HepG2 (cell line): ENCODE measurements at regions not wholly inside any gene's neighbourhood (a gene's known extent, or its start where the extent isn't known, plus 50 kb on each side); places are given as distances from the start of the nearest gene placed in this dataset.

Experiments
- ATAC-seq: fragments of 200-7000 bp; cut with Tn5 transposase; 3 replicates; pipeline ENCODE4 v1.9.1; 2020; ENCODE audit warnings: mild to moderate bottlenecking, moderate library complexity
- BruUV-seq: library from RNA; stranded (reverse); fragments of 400-500 nt; replicated peaks from 2 replicates; lab custom pipeline; 2021; lab: Mats Ljungman, UMichigan
- CTCF ChIA-PET: fragments of 300-600 bp; formaldehyde crosslinking; extraction: SDS; loops from one replicate; lab custom pipeline; 2021; ENCODE audit warnings: low total read pairs, inconsistent platforms, low intra/inter-chr PET ratio; lab: Yijun Ruan, JAX
- POLR2A ChIA-PET: fragments of 350-600 bp; sonication (Branson Sonifier 250); formaldehyde crosslinking; loops from one replicate; lab custom pipeline; 2020; ENCODE audit warnings: antibody characterized with exemption, inconsistent platforms; lab: Yijun Ruan, JAX
- DNase-seq: peaks from one replicate; pipeline ENCODE4 v3.0.0-alpha.2; 2015; ENCODE audit warnings: low spot score
- FAIRE-seq: peaks from 3 replicates; lab custom pipeline; 2011; peaks lifted over from hg19 to GRCh38; lab: Jason Lieb, UNC
- H2AFZ ChIP-seq: one replicate; pipeline ENCODE4 v1.6.1; 2011; ENCODE audit warnings: low read length, inconsistent platforms
- H3K27ac ChIP-seq: fragments of 300-600 bp; 3 replicates; pipeline ENCODE4 v1.8.0; 2011; ENCODE audit warnings: mixed run types, mild to moderate bottlenecking, mixed read lengths, low read length, inconsistent platforms; ENCODE audit not compliant: insufficient read depth; ENCODE audit errors: extremely low read length
- H3K27me3 ChIP-seq, 2 experiments: fragments of 200-600 bp in 1 of 2; 2 replicates in 1 of 2; 3 replicates in 1 of 2; pipeline versions ENCODE4 v1.6.0 to v1.8.0; 2011; ENCODE audit warnings: low read length in 2 of 2, mild to moderate bottlenecking in 2 of 2, moderate library complexity in 2 of 2, inconsistent platforms in 1 of 2; ENCODE audit not compliant: insufficient read depth in 2 of 2, control insufficient read depth in 1 of 2
- H3K36me3 ChIP-seq, 2 experiments: fragments of 200-600 bp in 1 of 2; replicated peaks in 1 of 2; 2 replicates in 1 of 2; 3 replicates in 1 of 2; pipeline versions ENCODE4 v1.5.1 to v1.8.0; 2011; ENCODE audit warnings: low read length in 2 of 2, inconsistent platforms in 1 of 2; ENCODE audit not compliant: insufficient read depth in 2 of 2, control insufficient read depth in 1 of 2
- H3K4me1 ChIP-seq: 2 replicates; pipeline ENCODE4 v1.5.1; 2012; ENCODE audit warnings: low read length, inconsistent platforms; ENCODE audit not compliant: insufficient read depth
- H3K4me2 ChIP-seq: 2 replicates; pipeline ENCODE4 v1.6.0; 2011; ENCODE audit warnings: low read depth, low read length, inconsistent platforms
- H3K4me3 ChIP-seq, 3 experiments: fragments of 200-600 bp in 1 of 3; sonication (generic), shearing (Covaris generic) in 1 of 3; replicated peaks in 1 of 3; 2 replicates each; pipeline ENCODE4 v1.5.1; 2011 to 2016; ENCODE audit warnings: low read length in 3 of 3, inconsistent platforms in 2 of 3, low read depth in 2 of 3, mild to moderate bottlenecking in 2 of 3, control low read depth in 1 of 3, mixed read lengths in 1 of 3; ENCODE audit not compliant: insufficient read depth in 1 of 3
- H3K79me2 ChIP-seq: one replicate; pipeline ENCODE4 v1.6.1; 2011; ENCODE audit warnings: low read length, inconsistent platforms; ENCODE audit not compliant: insufficient read depth
- H3K9ac ChIP-seq: 2 replicates; pipeline ENCODE4 v1.6.0; 2011; ENCODE audit warnings: mild to moderate bottlenecking, low read depth, low read length, inconsistent platforms; ENCODE audit not compliant: insufficient read depth
- H3K9me3 ChIP-seq: 2 replicates; pipeline ENCODE4 v1.5.1; 2012; ENCODE audit warnings: mild to moderate bottlenecking, low read length
- H4K20me1 ChIP-seq: 2 replicates; pipeline ENCODE4 v1.6.0; 2011; ENCODE audit warnings: inconsistent platforms, mild to moderate bottlenecking, low read length, moderate library complexity; ENCODE audit not compliant: insufficient read depth
- AKAP8 ChIP-seq: sonication (generic); formaldehyde crosslinking; IDR thresholded peaks from 2 replicates; pipeline ENCODE4 v1.5.1; 2020; ENCODE audit warnings: mild to moderate bottlenecking, missing genetic modification reagents
- DPF2 ChIP-seq: sonication (generic); formaldehyde crosslinking; IDR thresholded peaks from 2 replicates; pipeline ENCODE4 v1.4.0; 2020; ENCODE audit warnings: mild to moderate bottlenecking, low read depth, missing genetic modification reagents, borderline replicate concordance
- FLYWCH1 ChIP-seq: sonication (generic); formaldehyde crosslinking; IDR thresholded peaks from 2 replicates; pipeline ENCODE4 v1.8.1; 2023; ENCODE audit warnings: mild to moderate bottlenecking, missing genetic modification reagents
- GABPA ChIP-seq, 2 experiments: IDR thresholded peaks; 2 replicates each; pipeline ENCODE4 v1.6.1; 2011 to 2016; ENCODE audit warnings: low read depth in 2 of 2, low read length in 1 of 2, missing biosample characterization in 1 of 2, missing genetic modification characterization in 1 of 2
- GFI1 ChIP-seq: sonication (generic); formaldehyde crosslinking; IDR thresholded peaks from 2 replicates; pipeline ENCODE4 v1.5.0; 2020; ENCODE audit warnings: missing genetic modification reagents, mild to moderate bottlenecking, borderline replicate concordance
- PHF20 ChIP-seq: sonication (generic); formaldehyde crosslinking; IDR thresholded peaks from 2 replicates; pipeline ENCODE4 v1.5.0; 2020; ENCODE audit warnings: mild to moderate bottlenecking, missing genetic modification reagents
- POLR2A ChIP-seq, 2 experiments: IDR thresholded peaks; 2 replicates each; pipeline ENCODE4 v1.6.1; 2011; ENCODE audit warnings: low read depth in 2 of 2, low read length in 2 of 2, mild to moderate bottlenecking in 1 of 2, moderate library complexity in 1 of 2; ENCODE audit not compliant: insufficient read depth in 1 of 2
- RORA ChIP-seq: sonication (generic); formaldehyde crosslinking; IDR thresholded peaks from 2 replicates; pipeline ENCODE4 v1.5.0; 2020; ENCODE audit warnings: mild to moderate bottlenecking, missing genetic modification reagents, moderate library complexity
- U2AF1 ChIP-seq: fragments of 200-400 bp; formaldehyde crosslinking; optimal IDR thresholded peaks from 2 replicates; pipeline ENCODE3; 2017; ENCODE audit warnings: mild to moderate bottlenecking, low read depth, low read length
- ZUFSP ChIP-seq: sonication (generic); formaldehyde crosslinking; IDR thresholded peaks from 2 replicates; pipeline ENCODE4 v1.9.0; 2021; ENCODE audit warnings: missing genetic modification reagents, mild to moderate bottlenecking, borderline replicate concordance
- WGBS: methylation state at CpG from one replicate; pipeline ENCODE4 v1.1.6; 2017; ENCODE audit warnings: low lambda C conversion rate; 5-methylcytosine and 5-hydroxymethylcytosine counted together
- in situ Hi-C: cut with HindIII; loops from 2 replicates; pipeline ENCODE4 v1.10.0; 2017; ENCODE audit warnings: low pct_unique_long_range_greater_than_20kb; ENCODE audit not compliant: extremely low pct_ligation_motif_present
- intact Hi-C: fragments of 100-400 bp; cut with micrococcal nuclease; formaldehyde crosslinking; loops from one replicate; pipeline ENCODE4 v1.10.0; 2022; ENCODE audit not compliant: unreplicated experiment
- TF ChIP-seq, protein P1 (sequence below): sonication (generic); formaldehyde crosslinking; IDR thresholded peaks from 2 replicates; pipeline ENCODE4 v1.5.1; 2020; ENCODE audit warnings: mild to moderate bottlenecking, missing genetic modification reagents, borderline replicate concordance
- TF ChIP-seq, protein P2 (sequence below): sonication (generic); formaldehyde crosslinking; IDR thresholded peaks from 2 replicates; pipeline ENCODE4 v1.4.0; 2020; ENCODE audit warnings: low read depth, mild to moderate bottlenecking, missing genetic modification reagents

DNA sequence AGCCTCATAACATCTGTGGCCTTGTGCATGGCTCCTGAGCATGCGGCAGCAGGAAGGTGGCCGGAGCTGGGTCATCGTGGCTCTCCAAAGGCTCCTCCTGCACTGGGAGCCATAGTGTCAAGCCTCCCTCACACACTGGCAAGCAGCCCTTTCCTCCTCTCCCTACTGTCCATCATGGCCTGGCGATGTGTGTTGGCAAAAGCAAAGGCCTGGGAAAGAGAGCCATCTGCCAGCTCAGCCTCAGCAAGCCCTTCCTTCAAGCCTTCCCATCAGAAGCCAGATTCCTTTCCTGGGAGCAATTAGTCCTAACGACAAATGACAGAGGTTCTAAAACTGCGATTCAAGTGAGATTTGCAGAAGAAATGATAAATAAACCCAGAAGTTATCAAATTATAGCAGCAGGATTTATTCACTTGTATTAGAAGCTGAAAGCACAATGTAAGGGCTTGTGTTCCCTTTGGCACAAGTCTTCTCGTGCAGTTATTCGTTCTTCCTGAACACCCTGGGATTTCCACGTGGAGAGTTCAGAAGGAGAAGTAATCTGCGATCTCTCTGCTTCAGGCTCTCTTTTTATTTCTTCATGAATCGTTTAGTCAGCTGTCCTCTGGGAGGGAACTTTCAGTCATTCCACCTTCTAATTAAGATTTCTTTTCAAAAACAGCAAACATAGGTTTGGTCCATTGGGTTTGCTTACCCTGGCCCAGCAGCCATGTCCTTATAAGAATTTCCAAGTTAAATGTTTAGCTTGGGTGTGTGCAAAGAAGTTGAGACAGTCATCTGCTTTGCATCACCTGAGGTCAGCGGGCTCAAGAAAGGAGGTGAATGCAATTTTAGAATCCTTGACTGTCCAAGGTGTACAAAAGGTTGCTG is 110.3 kb upstream of the TMC3 start:
- H3K36me3 ChIP-seq: no peaks in the 10 kb centered on the region
- no TSS peak for BruUV-seq
- H3K9ac ChIP-seq: no peak overlapping the region
- intact Hi-C loops (loop anchor here (5.0 kb wide), 1 partner anchor 623 kb away; no protein-coding TSS in a partner anchor), in situ Hi-C loops (loop anchor here (10.0 kb wide), 1 partner anchor 450 kb away; no protein-coding TSS in a partner anchor)
- CTCF ChIA-PET: no interaction called here
- DNase-seq (no peak), FAIRE-seq (no peak), ATAC-seq (no peak)
- POLR2A ChIA-PET: no interaction called here
- H3K27me3 ChIP-seq: peaks cover 0 to 4% of the 10 kb centered on the region in 2 experiments; a peak in 1 of 5 replicates
- WGBS: 15% methylated on average over 8 of the region's 12 CpGs
- no peaks in the 10 kb centered on the region for H3K79me2 ChIP-seq
- no peaks in the 10 kb centered on the region for H3K9me3 ChIP-seq
- H3K4me2 ChIP-seq: no peak overlapping the region
- no peak overlapping the region for H3K27ac ChIP-seq
- no peaks in the 10 kb centered on the region for H3K4me1 ChIP-seq
- H2AFZ ChIP-seq: no peak overlapping the region
- H3K4me3 ChIP-seq: no peak overlapping the region
- H4K20me1 ChIP-seq: no peaks in the 10 kb centered on the region
- TF ChIP-seq GFI1 (CRISPR knock-in tag) (no peak), DPF2 (CRISPR knock-in tag) (no peak), FLYWCH1 (no peak), U2AF1 (no peak), AKAP8 (CRISPR knock-in tag) (no peak), RORA (CRISPR knock-in tag) (no peak), PHF20 (CRISPR knock-in tag) (no peak), ZUFSP (CRISPR knock-in tag) (no peak), GABPA (IDR thresholded peaks at IDR 0.05; ENCODE audit: low read depth, low read length) (no peak), GABPA (CRISPR knock-in tag; IDR thresholded peaks at IDR 0.05; ENCODE audit: low read depth) (no peak), POLR2A (IDR thresholded peaks at IDR 0.05; ENCODE audit: insufficient read depth in 1 of 2, low read depth in 2 of 2, low read length in 2 of 2) (no peak)
- TF ChIP-seq, protein P1, sequence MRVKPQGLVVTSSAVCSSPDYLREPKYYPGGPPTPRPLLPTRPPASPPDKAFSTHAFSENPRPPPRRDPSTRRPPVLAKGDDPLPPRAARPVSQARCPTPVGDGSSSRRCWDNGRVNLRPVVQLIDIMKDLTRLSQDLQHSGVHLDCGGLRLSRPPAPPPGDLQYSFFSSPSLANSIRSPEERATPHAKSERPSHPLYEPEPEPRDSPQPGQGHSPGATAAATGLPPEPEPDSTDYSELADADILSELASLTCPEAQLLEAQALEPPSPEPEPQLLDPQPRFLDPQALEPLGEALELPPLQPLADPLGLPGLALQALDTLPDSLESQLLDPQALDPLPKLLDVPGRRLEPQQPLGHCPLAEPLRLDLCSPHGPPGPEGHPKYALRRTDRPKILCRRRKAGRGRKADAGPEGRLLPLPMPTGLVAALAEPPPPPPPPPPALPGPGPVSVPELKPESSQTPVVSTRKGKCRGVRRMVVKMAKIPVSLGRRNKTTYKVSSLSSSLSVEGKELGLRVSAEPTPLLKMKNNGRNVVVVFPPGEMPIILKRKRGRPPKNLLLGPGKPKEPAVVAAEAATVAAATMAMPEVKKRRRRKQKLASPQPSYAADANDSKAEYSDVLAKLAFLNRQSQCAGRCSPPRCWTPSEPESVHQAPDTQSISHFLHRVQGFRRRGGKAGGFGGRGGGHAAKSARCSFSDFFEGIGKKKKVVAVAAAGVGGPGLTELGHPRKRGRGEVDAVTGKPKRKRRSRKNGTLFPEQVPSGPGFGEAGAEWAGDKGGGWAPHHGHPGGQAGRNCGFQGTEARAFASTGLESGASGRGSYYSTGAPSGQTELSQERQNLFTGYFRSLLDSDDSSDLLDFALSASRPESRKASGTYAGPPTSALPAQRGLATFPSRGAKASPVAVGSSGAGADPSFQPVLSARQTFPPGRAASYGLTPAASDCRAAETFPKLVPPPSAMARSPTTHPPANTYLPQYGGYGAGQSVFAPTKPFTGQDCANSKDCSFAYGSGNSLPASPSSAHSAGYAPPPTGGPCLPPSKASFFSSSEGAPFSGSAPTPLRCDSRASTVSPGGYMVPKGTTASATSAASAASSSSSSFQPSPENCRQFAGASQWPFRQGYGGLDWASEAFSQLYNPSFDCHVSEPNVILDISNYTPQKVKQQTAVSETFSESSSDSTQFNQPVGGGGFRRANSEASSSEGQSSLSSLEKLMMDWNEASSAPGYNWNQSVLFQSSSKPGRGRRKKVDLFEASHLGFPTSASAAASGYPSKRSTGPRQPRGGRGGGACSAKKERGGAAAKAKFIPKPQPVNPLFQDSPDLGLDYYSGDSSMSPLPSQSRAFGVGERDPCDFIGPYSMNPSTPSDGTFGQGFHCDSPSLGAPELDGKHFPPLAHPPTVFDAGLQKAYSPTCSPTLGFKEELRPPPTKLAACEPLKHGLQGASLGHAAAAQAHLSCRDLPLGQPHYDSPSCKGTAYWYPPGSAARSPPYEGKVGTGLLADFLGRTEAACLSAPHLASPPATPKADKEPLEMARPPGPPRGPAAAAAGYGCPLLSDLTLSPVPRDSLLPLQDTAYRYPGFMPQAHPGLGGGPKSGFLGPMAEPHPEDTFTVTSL (CRISPR knock-in tag): no peak
- TF ChIP-seq, protein P2, sequence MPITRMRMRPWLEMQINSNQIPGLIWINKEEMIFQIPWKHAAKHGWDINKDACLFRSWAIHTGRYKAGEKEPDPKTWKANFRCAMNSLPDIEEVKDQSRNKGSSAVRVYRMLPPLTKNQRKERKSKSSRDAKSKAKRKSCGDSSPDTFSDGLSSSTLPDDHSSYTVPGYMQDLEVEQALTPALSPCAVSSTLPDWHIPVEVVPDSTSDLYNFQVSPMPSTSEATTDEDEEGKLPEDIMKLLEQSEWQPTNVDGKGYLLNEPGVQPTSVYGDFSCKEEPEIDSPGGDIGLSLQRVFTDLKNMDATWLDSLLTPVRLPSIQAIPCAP (CRISPR knock-in tag): no peak
